ENCODE measurements at regions not wholly inside any gene's neighbourhood (a gene's known extent, or its start where the extent isn't known, plus 50 kb on each side); places are given as distances from the start of the nearest gene placed in this dataset.

DNA sequence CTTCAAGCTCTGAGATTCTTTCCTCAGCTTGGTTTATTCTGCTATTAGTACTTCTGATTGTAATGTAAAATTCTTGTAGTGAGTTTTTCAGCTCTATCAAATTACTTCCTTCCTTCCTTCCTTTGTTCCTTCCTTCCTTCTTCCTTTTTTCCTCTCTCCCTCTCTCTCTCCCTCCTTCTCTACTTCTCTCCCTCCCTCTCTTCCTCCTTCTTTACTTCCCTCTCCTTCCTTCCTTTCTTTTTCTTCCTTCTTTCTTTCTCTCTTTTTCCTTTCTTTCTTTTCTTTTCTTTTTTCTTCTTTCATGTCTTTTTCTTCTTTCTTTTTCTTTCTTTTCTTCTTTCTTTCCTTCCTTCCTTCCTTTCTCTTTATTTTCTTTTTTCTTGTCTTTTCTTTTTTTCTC, 565.2 kb upstream of the STXBP6 start:
- Histone ChIP-seq H3F3A (ENCODE audit: insufficient read depth) (no peaks in the 10 kb centered on the region), H3K27ac (ENCODE audit: low read depth, low read length) (no peak overlapping the region), H4K20me1 (ENCODE audit: low read depth, low read length) (no peaks in the 10 kb centered on the region), H3K36me3 (ENCODE audit: low read length) (no peaks in the 10 kb centered on the region), H3K27me3 (ENCODE audit: low read length) (no peaks in the 10 kb centered on the region), H3K4me3 (ENCODE audit: insufficient read depth, low read length, poor library complexity, severe bottlenecking) (no peak overlapping the region), H3K4me2 (ENCODE audit: low read depth, low read length, poor library complexity, severe bottlenecking) (no peak overlapping the region), H2AFZ (ENCODE audit: low read depth, low read length, severe bottlenecking) (no peak overlapping the region), H3K79me2 (ENCODE audit: insufficient read depth, low read length) (no peaks in the 10 kb centered on the region), H3K9ac (ENCODE audit: low read length) (no peak overlapping the region), H3K9me3 (ENCODE audit: insufficient read depth, low read length) (0 out of 2 replicates have a peak, but pooled peaks cover 6% of the 10 kb centered on the region), H3K9me2 (replicated peaks; ENCODE audit: insufficient read depth, low read length) (no peaks in the 10 kb centered on the region)
- TF ChIP-seq, protein P1, sequence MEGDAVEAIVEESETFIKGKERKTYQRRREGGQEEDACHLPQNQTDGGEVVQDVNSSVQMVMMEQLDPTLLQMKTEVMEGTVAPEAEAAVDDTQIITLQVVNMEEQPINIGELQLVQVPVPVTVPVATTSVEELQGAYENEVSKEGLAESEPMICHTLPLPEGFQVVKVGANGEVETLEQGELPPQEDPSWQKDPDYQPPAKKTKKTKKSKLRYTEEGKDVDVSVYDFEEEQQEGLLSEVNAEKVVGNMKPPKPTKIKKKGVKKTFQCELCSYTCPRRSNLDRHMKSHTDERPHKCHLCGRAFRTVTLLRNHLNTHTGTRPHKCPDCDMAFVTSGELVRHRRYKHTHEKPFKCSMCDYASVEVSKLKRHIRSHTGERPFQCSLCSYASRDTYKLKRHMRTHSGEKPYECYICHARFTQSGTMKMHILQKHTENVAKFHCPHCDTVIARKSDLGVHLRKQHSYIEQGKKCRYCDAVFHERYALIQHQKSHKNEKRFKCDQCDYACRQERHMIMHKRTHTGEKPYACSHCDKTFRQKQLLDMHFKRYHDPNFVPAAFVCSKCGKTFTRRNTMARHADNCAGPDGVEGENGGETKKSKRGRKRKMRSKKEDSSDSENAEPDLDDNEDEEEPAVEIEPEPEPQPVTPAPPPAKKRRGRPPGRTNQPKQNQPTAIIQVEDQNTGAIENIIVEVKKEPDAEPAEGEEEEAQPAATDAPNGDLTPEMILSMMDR (IDR thresholded peaks at IDR 0.05; ENCODE audit: insufficient read depth, low read length, poor library complexity, severe bottlenecking) = no peak
- no peak for TF ChIP-seq EZH2phosphoT487 (conservative IDR thresholded peaks at IDR 0.05; ENCODE audit: low read length)

DNA sequence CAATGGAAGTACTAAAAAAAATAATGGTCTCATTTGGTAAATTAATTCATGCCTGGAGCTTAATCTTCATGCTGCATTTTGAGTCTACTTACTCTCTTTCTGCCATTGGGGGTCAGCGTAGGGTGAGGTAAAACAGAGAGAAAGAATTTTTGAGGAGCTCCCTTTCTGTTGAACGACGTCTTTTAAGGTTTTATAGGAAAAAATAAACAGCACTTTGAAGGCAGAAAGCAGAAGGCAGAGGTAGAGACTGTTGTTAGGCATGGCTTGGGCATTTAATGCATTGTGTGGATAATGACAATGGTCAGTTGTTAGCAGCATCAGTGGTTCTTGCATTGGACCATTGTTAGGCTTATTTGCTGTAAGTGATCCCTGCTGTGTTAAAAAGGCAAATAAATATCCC, 557.2 kb upstream of the STXBP6 start:
- TF ChIP-seq EZH2phosphoT487 (conservative IDR thresholded peaks at IDR 0.05; ENCODE audit: low read length) = no peak
- Histone ChIP-seq H4K20me1 (ENCODE audit: low read depth, low read length) (no peaks in the 10 kb centered on the region), H3K9me2 (replicated peaks; ENCODE audit: insufficient read depth, low read length) (no peaks in the 10 kb centered on the region), H3K9me3 (ENCODE audit: insufficient read depth, low read length) (peaks cover 4% of the 10 kb centered on the region; the same call in 1 of the 2 replicates), H3K27ac (ENCODE audit: low read depth, low read length) (no peak overlapping the region), H3K27me3 (ENCODE audit: low read length) (no peaks in the 10 kb centered on the region), H2AFZ (ENCODE audit: low read depth, low read length, severe bottlenecking) (no peak overlapping the region), H3K36me3 (ENCODE audit: low read length) (no peaks in the 10 kb centered on the region), H3F3A (ENCODE audit: insufficient read depth) (no peaks in the 10 kb centered on the region), H3K4me2 (ENCODE audit: low read depth, low read length, poor library complexity, severe bottlenecking) (no peak overlapping the region), H3K79me2 (ENCODE audit: insufficient read depth, low read length) (no peaks in the 10 kb centered on the region), H3K9ac (ENCODE audit: low read length) (no peak overlapping the region), H3K4me3 (ENCODE audit: insufficient read depth, low read length, poor library complexity, severe bottlenecking) (no peak overlapping the region)

DNA sequence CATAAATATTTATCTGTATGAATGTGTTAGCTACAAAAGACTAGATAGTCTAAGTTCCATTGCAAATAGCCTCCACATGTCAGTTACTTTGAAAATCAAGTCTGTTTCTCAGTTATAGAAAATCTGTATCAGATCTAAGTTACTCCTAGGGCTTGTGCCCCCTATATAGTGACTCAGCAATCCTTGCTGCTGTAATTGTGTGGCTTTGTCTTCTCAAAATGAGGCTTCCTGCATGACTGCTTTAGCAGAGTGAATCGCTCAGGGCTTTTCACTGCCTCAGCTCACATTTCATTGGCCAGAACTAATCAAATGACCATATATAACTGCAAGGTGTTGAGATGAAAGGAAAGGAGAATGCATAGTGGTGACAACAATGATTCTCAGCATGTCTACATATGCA, 552.2 kb upstream of the STXBP6 start:
- no peaks in the 10 kb centered on the region for H3K79me2 ChIP-seq (ENCODE audit: insufficient read depth, low read length)
- TF ChIP-seq, protein P1 (IDR thresholded peaks at IDR 0.05; ENCODE audit: insufficient read depth, low read length, poor library complexity, severe bottlenecking) = no peak
- no peak for TF ChIP-seq EZH2phosphoT487 (conservative IDR thresholded peaks at IDR 0.05; ENCODE audit: low read length)
- no peaks in the 10 kb centered on the region for H3K36me3 ChIP-seq (ENCODE audit: low read length)
- H3K4me3 ChIP-seq (ENCODE audit: insufficient read depth, low read length, poor library complexity, severe bottlenecking) = no peak overlapping the region
- H3K27ac ChIP-seq (ENCODE audit: low read depth, low read length) = no peak overlapping the region
- H3F3A ChIP-seq (ENCODE audit: insufficient read depth) = no peaks in the 10 kb centered on the region
- H2AFZ ChIP-seq (ENCODE audit: low read depth, low read length, severe bottlenecking) = no peak overlapping the region
- H3K9ac ChIP-seq (ENCODE audit: low read length) = no peak overlapping the region
- no peaks in the 10 kb centered on the region for H4K20me1 ChIP-seq (ENCODE audit: low read depth, low read length)
- H3K9me3 ChIP-seq (ENCODE audit: insufficient read depth, low read length) = peaks cover 9% of the 10 kb centered on the region; the same call in 1 of the 2 replicates
- no peaks in the 10 kb centered on the region for H3K27me3 ChIP-seq (ENCODE audit: low read length)
- no peak overlapping the region for H3K4me2 ChIP-seq (ENCODE audit: low read depth, low read length, poor library complexity, severe bottlenecking)
- H3K9me2 ChIP-seq (replicated peaks; ENCODE audit: insufficient read depth, low read length) = no peaks in the 10 kb centered on the region

DNA sequence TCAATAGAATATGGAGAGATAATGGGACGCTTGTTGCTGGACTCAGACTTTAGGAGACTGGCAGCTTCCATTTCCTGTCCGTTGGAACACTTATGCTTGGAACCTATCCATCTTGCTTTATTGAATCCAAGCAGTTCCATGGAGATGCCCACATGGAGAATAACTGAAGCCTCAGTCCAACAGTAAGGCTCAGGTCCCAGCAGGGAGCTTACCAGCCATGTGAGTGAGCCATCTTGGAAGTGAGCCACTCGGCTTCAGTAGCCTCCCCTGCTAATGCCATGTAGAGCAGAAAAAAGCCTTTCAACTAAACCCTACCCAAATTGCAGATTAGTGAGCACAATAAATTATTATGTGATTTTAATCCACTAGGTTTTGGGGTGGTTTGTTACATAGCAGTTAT, 538.8 kb upstream of the STXBP6 start:
- Histone ChIP-seq H3K9me2 (replicated peaks; ENCODE audit: insufficient read depth, low read length) (no peaks in the 10 kb centered on the region), H3F3A (ENCODE audit: insufficient read depth) (no peaks in the 10 kb centered on the region), H3K9ac (ENCODE audit: low read length) (no peak overlapping the region), H3K79me2 (ENCODE audit: insufficient read depth, low read length) (no peaks in the 10 kb centered on the region), H3K4me2 (ENCODE audit: low read depth, low read length, poor library complexity, severe bottlenecking) (no peak overlapping the region), H3K36me3 (ENCODE audit: low read length) (no peaks in the 10 kb centered on the region), H4K20me1 (ENCODE audit: low read depth, low read length) (no peaks in the 10 kb centered on the region), H3K4me3 (ENCODE audit: insufficient read depth, low read length, poor library complexity, severe bottlenecking) (no peak overlapping the region), H3K27me3 (ENCODE audit: low read length) (no peaks in the 10 kb centered on the region), H3K27ac (ENCODE audit: low read depth, low read length) (no peak overlapping the region), H2AFZ (ENCODE audit: low read depth, low read length, severe bottlenecking) (no peak overlapping the region), H3K9me3 (ENCODE audit: insufficient read depth, low read length) (no peaks in the 10 kb centered on the region)
- TF ChIP-seq, protein P1 (IDR thresholded peaks at IDR 0.05; ENCODE audit: insufficient read depth, low read length, poor library complexity, severe bottlenecking) = no peak
- no peak for TF ChIP-seq EZH2phosphoT487 (conservative IDR thresholded peaks at IDR 0.05; ENCODE audit: low read length)
